HEK293 (cell line): ENCODE measurements at regions not wholly inside any gene's neighbourhood (a gene's known extent, or its start where the extent isn't known, plus 50 kb on each side); places are given as distances from the start of the nearest gene placed in this dataset.

ENCODE experiments used
- CTCF ChIA-PET: fragments of 350-600 bp; formaldehyde crosslinking; extraction: SDS; loops from one replicate; lab custom pipeline; 2021; ENCODE audit warnings: antibody characterized with exemption; lab: Yijun Ruan, JAX
- POLR2A ChIA-PET: fragments of 300-600 bp; formaldehyde crosslinking; extraction: SDS; loops from one replicate; lab custom pipeline; 2020; ENCODE audit warnings: antibody characterized with exemption, inconsistent platforms; lab: Yijun Ruan, JAX
- H3K27ac ChIP-seq: fragments of 200-500 bp; sonication (Bioruptor generic); 2 replicates; pipeline ENCODE4 v1.5.1; 2014; ENCODE audit warnings: low read depth, low read length, control low read depth, inconsistent platforms; ENCODE audit errors: extremely low read depth
- H3K36me3 ChIP-seq, 2 experiments: fragments of 200-500 bp in 1 of 2; sonication (Bioruptor generic) in 1 of 2; 1 replicate in 1 of 2; 2 replicates in 1 of 2; pipeline ENCODE4 v1.5.1; 2014 to 2017; ENCODE audit warnings: inconsistent platforms in 2 of 2, low read length in 2 of 2; ENCODE audit not compliant: control insufficient read depth in 2 of 2, insufficient read depth in 1 of 2
- H3K4me1 ChIP-seq: fragments of 200-500 bp; sonication (Bioruptor generic); 2 replicates; pipeline ENCODE4 v1.5.1; 2014; ENCODE audit warnings: mild to moderate bottlenecking, low read length, inconsistent platforms; ENCODE audit not compliant: control insufficient read depth, insufficient read depth
- H3K4me3 ChIP-seq: 2 replicates; pipeline ENCODE4 v1.5.1; 2011; ENCODE audit warnings: low read depth, mild to moderate bottlenecking, control low read depth, low read length, moderate library complexity
- H3K9me3 ChIP-seq: fragments of 200-500 bp; sonication (Bioruptor generic); 2 replicates; pipeline ENCODE4 v1.5.1; 2014; ENCODE audit warnings: low read depth, low read length, inconsistent platforms; ENCODE audit not compliant: control insufficient read depth, insufficient read depth
- ZBTB11 ChIP-seq: fragments of 450-650 bp; formaldehyde crosslinking; conservative IDR thresholded peaks from 2 replicates; pipeline ENCODE4 v1.5.1; 2016; ENCODE audit warnings: low read depth, missing biosample characterization, missing genetic modification characterization
- ZBTB17 ChIP-seq: fragments of 450-650 bp; formaldehyde crosslinking; IDR thresholded peaks from 2 replicates; pipeline ENCODE4 v1.5.1; 2016; ENCODE audit warnings: missing biosample characterization, missing genetic modification characterization
- ZFP69B ChIP-seq: fragments of 450-650 bp; formaldehyde crosslinking; IDR thresholded peaks from 2 replicates; pipeline ENCODE4 v1.5.1; 2016; ENCODE audit warnings: missing biosample characterization, missing genetic modification characterization
- ZNF114 ChIP-seq: fragments of 450-650 bp; formaldehyde crosslinking; IDR thresholded peaks from 2 replicates; pipeline ENCODE4 v1.5.0; 2017; ENCODE audit warnings: missing biosample characterization, missing genetic modification characterization
- ZNF121 ChIP-seq: fragments of 450-650 bp; formaldehyde crosslinking; IDR thresholded peaks from 2 replicates; pipeline ENCODE4 v1.5.1; 2016; ENCODE audit warnings: missing biosample characterization, missing genetic modification characterization
- ZNF16 ChIP-seq: fragments of 450-650 bp; formaldehyde crosslinking; IDR thresholded peaks from 2 replicates; pipeline ENCODE4 v1.5.1; 2016; ENCODE audit warnings: low read depth, missing biosample characterization, missing genetic modification characterization
- ZNF221 ChIP-seq: fragments of 450-650 bp; formaldehyde crosslinking; IDR thresholded peaks from 2 replicates; pipeline ENCODE4 v1.5.1; 2017; ENCODE audit warnings: missing biosample characterization, missing genetic modification characterization, borderline replicate concordance
- ZNF350 ChIP-seq: fragments of 450-650 bp; formaldehyde crosslinking; IDR thresholded peaks from 2 replicates; pipeline ENCODE4 v1.5.0; 2017; ENCODE audit warnings: missing biosample characterization, mild to moderate bottlenecking, missing genetic modification characterization
- ZNF404 ChIP-seq: fragments of 450-650 bp; formaldehyde crosslinking; IDR thresholded peaks from 2 replicates; pipeline ENCODE4 v1.5.1; 2017; ENCODE audit warnings: missing biosample characterization, missing genetic modification characterization
- ZNF514 ChIP-seq: fragments of 450-650 bp; formaldehyde crosslinking; IDR thresholded peaks from 2 replicates; pipeline ENCODE4 v1.5.1; 2016; ENCODE audit warnings: missing biosample characterization, missing genetic modification characterization
- ZNF560 ChIP-seq: fragments of 450-650 bp; formaldehyde crosslinking; IDR thresholded peaks from 2 replicates; pipeline ENCODE4 v1.5.1; 2017; ENCODE audit warnings: missing biosample characterization, missing genetic modification characterization, borderline replicate concordance
- ZNF629 ChIP-seq: fragments of 450-650 bp; formaldehyde crosslinking; IDR thresholded peaks from 2 replicates; pipeline ENCODE4 v1.5.1; 2017; ENCODE audit warnings: missing biosample characterization, missing genetic modification characterization
- ZNF654 ChIP-seq: fragments of 450-650 bp; formaldehyde crosslinking; IDR thresholded peaks from 2 replicates; pipeline ENCODE4 v1.5.1; 2016; ENCODE audit warnings: low read depth, missing biosample characterization, missing genetic modification characterization
- TF ChIP-seq, protein P1 (sequence below): fragments of 450-650 bp; formaldehyde crosslinking; IDR thresholded peaks from 2 replicates; pipeline ENCODE4 v1.5.1; 2016; ENCODE audit warnings: missing biosample characterization, missing genetic modification characterization
- TF ChIP-seq, protein P2 (sequence below): fragments of 450-650 bp; formaldehyde crosslinking; IDR thresholded peaks from 2 replicates; pipeline ENCODE4 v1.5.1; 2016; ENCODE audit warnings: missing biosample characterization, missing genetic modification characterization

- Histone ChIP-seq H3K27ac (no peak overlapping the region), H3K36me3 (no peaks in the 10 kb centered on the region), H3K4me1 (no peaks in the 10 kb centered on the region), H3K4me3 (no peak overlapping the region), H3K9me3 (no peaks in the 10 kb centered on the region)
- POLR2A ChIA-PET = no interaction called here
- CTCF ChIA-PET = no interaction called here
- no peak for TF ChIP-seq ZNF350
- TF ChIP-seq, protein P1, sequence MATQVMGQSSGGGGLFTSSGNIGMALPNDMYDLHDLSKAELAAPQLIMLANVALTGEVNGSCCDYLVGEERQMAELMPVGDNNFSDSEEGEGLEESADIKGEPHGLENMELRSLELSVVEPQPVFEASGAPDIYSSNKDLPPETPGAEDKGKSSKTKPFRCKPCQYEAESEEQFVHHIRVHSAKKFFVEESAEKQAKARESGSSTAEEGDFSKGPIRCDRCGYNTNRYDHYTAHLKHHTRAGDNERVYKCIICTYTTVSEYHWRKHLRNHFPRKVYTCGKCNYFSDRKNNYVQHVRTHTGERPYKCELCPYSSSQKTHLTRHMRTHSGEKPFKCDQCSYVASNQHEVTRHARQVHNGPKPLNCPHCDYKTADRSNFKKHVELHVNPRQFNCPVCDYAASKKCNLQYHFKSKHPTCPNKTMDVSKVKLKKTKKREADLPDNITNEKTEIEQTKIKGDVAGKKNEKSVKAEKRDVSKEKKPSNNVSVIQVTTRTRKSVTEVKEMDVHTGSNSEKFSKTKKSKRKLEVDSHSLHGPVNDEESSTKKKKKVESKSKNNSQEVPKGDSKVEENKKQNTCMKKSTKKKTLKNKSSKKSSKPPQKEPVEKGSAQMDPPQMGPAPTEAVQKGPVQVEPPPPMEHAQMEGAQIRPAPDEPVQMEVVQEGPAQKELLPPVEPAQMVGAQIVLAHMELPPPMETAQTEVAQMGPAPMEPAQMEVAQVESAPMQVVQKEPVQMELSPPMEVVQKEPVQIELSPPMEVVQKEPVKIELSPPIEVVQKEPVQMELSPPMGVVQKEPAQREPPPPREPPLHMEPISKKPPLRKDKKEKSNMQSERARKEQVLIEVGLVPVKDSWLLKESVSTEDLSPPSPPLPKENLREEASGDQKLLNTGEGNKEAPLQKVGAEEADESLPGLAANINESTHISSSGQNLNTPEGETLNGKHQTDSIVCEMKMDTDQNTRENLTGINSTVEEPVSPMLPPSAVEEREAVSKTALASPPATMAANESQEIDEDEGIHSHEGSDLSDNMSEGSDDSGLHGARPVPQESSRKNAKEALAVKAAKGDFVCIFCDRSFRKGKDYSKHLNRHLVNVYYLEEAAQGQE (tag by site-specific recombination) = no peak
- no peak for TF ChIP-seq ZNF121 (tag by site-specific recombination)
- no peak for TF ChIP-seq ZNF16 (tag by site-specific recombination)
- TF ChIP-seq ZNF114 = no peak
- TF ChIP-seq ZFP69B (tag by site-specific recombination) = no peak
- no peak for TF ChIP-seq ZNF514
- TF ChIP-seq ZNF629 (tag by site-specific recombination) = no peak
- no peak for TF ChIP-seq ZBTB17 (tag by site-specific recombination)
- no peak for TF ChIP-seq ZNF560 (tag by site-specific recombination)
- TF ChIP-seq, all 188 proteins: peak for 0
Observed at GRCh38 chr7:86149024-86149665, 494.6 kb upstream of the GRM3 start.

DNA sequence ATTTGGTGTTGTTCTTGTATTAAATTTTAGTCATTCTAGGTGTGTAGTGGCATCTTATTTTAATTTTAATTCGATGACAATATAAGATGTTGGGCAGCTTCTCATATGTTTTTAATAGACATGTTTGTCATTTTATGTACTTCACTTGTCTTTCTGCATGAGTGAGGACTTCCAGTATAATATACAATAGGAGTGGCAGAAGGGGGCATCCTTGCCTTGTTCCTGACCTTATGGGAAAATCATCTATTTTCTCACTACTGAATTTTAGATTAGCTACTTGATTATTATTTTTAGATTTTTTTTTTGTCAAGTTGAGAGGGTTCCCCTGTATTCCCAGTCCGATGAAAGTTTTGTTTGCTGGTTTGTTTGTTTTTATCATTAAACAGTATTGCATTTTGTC, 495.2 kb upstream of the GRM3 start:
- no peak overlapping the region for H3K27ac ChIP-seq
- no peaks in the 10 kb centered on the region for H3K4me1 ChIP-seq
- ChIA-PET POLR2A (no interaction called here), CTCF (no interaction called here)
- no peak overlapping the region for H3K4me3 ChIP-seq
- H3K9me3 ChIP-seq = no peaks in the 10 kb centered on the region
- no peaks in the 10 kb centered on the region for H3K36me3 ChIP-seq
- TF ChIP-seq ZNF221 (tag by site-specific recombination) = no peak
- peak; percentile 4; the same call in 1 of the 2 replicates for TF ChIP-seq ZNF654 (tag by site-specific recombination)

DNA sequence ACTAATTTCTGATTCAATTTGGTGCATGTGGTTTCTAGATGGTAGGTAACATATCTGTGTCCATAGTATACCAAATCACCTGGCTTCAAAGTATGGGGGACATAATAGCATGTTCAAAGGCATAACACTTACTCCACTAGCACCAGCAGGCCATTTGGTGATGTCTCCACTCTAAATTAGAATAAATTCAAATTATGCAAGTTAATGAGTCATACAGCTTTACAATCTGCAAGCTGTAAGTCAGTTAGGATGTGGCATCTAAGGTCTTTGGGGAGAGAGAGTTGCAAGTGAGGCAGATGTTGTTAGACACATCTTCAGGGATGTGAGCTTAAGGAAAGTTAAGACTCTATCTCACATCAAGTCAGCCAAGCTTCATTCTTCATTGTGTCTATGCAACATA, 506.4 kb upstream of the GRM3 start:
- POLR2A ChIA-PET = no interaction called here
- TF ChIP-seq ZBTB11 (tag by site-specific recombination) = no peak
- TF ChIP-seq, protein P2, sequence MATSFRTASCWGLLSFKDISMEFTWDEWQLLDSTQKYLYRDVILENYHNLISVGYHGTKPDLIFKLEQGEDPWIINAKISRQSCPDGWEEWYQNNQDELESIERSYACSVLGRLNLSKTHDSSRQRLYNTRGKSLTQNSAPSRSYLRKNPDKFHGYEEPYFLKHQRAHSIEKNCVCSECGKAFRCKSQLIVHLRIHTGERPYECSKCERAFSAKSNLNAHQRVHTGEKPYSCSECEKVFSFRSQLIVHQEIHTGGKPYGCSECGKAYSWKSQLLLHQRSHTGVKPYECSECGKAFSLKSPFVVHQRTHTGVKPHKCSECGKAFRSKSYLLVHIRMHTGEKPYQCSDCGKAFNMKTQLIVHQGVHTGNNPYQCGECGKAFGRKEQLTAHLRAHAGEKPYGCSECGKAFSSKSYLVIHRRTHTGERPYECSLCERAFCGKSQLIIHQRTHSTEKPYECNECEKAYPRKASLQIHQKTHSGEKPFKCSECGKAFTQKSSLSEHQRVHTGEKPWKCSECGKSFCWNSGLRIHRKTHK (tag by site-specific recombination) = no peak
- no peak for TF ChIP-seq ZNF514
- TF ChIP-seq ZNF404 = no peak
- Histone ChIP-seq H3K36me3 (no peaks in the 10 kb centered on the region), H3K27ac (no peak overlapping the region), H3K4me3 (no peak overlapping the region), H3K4me1 (no peaks in the 10 kb centered on the region), H3K9me3 (no peaks in the 10 kb centered on the region)
- CTCF ChIA-PET = no interaction called here
